SK-N-SH (cell line): ENCODE measurements at regions not wholly inside any gene's neighbourhood (a gene's known extent, or its start where the extent isn't known, plus 50 kb on each side); places are given as distances from the start of the nearest gene placed in this dataset.

Experiments used
- FOXM1 ChIP-seq: IDR thresholded peaks from 2 replicates; pipeline ENCODE4 v1.4.0; 2012; ENCODE audit warnings: low read depth, mild to moderate bottlenecking
- NRF1 ChIP-seq: IDR thresholded peaks from 2 replicates; pipeline ENCODE4 v1.6.1; 2012; ENCODE audit warnings: low read depth, mild to moderate bottlenecking, low read length
- RCOR1 ChIP-seq: fragments of 150-350 bp; IDR thresholded peaks from 2 replicates; pipeline ENCODE4 v1.6.1; 2017; ENCODE audit warnings: antibody characterized with exemption, low read length
- TF ChIP-seq, protein P1 (sequence below): fragments of 200-600 bp; sonication (generic); IDR thresholded peaks from 2 replicates; pipeline ENCODE4 v1.6.1; 2017; ENCODE audit warnings: antibody characterized with exemption, mild to moderate bottlenecking, moderate library complexity

DNA sequence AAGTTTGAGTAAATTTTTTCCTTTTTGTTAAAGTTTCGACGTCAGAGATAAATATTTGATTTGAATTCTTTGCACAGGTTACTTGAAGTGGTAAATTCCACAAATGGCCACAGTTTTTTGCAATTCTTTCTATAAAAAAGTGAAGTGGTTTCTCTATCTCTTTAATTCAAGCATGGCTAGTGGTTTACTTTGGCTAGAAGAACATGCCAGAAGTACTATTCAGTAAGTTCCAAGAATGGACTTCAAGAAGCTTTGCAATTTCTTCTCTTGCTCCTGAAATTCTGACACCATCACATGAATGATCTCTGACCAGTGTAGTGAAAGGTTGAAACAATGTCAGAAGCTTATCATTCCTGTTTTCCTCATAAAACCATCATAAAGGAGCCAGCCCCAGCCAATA, 55.7 kb upstream of the RNPC3 start:
- TF ChIP-seq RCOR1 (no peak), NRF1 (no peak), FOXM1 (no peak)
- TF ChIP-seq, protein P1, sequence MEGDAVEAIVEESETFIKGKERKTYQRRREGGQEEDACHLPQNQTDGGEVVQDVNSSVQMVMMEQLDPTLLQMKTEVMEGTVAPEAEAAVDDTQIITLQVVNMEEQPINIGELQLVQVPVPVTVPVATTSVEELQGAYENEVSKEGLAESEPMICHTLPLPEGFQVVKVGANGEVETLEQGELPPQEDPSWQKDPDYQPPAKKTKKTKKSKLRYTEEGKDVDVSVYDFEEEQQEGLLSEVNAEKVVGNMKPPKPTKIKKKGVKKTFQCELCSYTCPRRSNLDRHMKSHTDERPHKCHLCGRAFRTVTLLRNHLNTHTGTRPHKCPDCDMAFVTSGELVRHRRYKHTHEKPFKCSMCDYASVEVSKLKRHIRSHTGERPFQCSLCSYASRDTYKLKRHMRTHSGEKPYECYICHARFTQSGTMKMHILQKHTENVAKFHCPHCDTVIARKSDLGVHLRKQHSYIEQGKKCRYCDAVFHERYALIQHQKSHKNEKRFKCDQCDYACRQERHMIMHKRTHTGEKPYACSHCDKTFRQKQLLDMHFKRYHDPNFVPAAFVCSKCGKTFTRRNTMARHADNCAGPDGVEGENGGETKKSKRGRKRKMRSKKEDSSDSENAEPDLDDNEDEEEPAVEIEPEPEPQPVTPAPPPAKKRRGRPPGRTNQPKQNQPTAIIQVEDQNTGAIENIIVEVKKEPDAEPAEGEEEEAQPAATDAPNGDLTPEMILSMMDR = no peak
